H1 (cell line): ENCODE measurements at regions not wholly inside any gene's neighbourhood (a gene's known extent, or its start where the extent isn't known, plus 50 kb on each side); places are given as distances from the start of the nearest gene placed in this dataset.

ENCODE experiments used
- EZH2 ChIP-seq: fragments of 200-600 bp; sonication (generic); IDR thresholded peaks from 2 replicates; pipeline ENCODE4 v1.7.1; 2012; ENCODE audit warnings: low read depth, mild to moderate bottlenecking, moderate library complexity, low read length, inconsistent platforms; ENCODE audit not compliant: severe bottlenecking
- TF ChIP-seq, protein P1 (sequence below): IDR thresholded peaks from 2 replicates; pipeline ENCODE4 v1.6.1; 2011; ENCODE audit warnings: low read length, improper control_type of control experiment

DNA sequence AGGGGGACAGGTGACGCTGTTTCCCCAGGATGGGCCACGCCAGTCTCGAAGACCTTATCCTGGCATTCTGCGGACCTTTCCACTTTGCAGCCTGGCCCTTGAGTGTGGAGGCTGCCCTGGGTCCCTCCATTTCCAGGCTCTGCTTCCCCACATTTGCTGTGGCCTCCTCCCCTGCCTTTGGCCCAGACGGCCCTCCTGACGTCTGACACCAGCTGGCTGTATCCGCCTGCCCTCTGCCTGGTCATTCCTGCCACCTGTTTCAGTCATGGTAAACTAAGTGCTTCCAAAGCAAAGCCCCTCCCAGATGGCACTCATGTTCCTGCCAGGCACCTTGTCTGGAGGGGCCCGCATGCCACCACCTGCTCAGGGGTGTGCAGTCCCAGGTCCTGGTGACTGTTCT, 95.1 kb downstream of the ASB1 start (continued):
- no peak for TF ChIP-seq EZH2
- TF ChIP-seq, protein P1, sequence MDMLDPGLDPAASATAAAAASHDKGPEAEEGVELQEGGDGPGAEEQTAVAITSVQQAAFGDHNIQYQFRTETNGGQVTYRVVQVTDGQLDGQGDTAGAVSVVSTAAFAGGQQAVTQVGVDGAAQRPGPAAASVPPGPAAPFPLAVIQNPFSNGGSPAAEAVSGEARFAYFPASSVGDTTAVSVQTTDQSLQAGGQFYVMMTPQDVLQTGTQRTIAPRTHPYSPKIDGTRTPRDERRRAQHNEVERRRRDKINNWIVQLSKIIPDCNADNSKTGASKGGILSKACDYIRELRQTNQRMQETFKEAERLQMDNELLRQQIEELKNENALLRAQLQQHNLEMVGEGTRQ: no peak
